ENCODE measurements at regions not wholly inside any gene's neighbourhood (a gene's known extent, or its start where the extent isn't known, plus 50 kb on each side); places are given as distances from the start of the nearest gene placed in this dataset.

DNA sequence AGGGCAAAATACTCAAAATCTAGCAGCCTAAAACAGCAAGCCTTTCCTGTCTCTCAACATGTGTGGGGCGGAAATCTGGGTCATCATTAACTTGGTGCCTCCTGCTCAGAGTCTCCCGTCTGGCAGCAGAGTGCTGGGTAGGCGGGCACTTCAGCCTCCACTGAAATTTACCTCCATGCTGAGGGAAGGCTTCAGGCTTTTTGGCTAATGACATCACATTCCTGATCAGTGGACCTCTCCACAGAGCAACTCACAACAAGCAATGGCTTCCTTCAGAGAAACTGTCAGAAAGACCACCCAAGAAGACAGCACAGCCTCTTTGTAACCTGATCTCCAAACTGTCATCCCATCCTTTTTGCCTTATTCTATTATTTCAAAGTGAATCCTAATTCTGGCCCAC lies 1109.0 kb downstream of the UQCRFS1 start:
- TF ChIP-seq CTCF (IDR thresholded peaks at IDR 0.05; ENCODE audit: low read depth, low read length) (no peak), POLR2A (IDR thresholded peaks at IDR 0.05; ENCODE audit: extremely low read depth, insufficient read length) (no peak), MYC (IDR thresholded peaks at IDR 0.05; ENCODE audit: low read depth, low read length) (no peak)
- TF ChIP-seq, protein P1, sequence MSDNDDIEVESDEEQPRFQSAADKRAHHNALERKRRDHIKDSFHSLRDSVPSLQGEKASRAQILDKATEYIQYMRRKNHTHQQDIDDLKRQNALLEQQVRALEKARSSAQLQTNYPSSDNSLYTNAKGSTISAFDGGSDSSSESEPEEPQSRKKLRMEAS (IDR thresholded peaks at IDR 0.05; ENCODE audit: low read depth, low read length) = no peak
